GM23338 (cell line): ENCODE measurements at regions not wholly inside any gene's neighbourhood (a gene's known extent, or its start where the extent isn't known, plus 50 kb on each side); places are given as distances from the start of the nearest gene placed in this dataset.

Experiments used
- ATAC-seq: fragments of 200-7000 bp; cut with Tn5 transposase; 3 replicates; pipeline ENCODE4 v1.9.1; 2020
- DNase-seq: peaks from one replicate; pipeline ENCODE4 v3.0.0-alpha.2; 2015; ENCODE audit warnings: low spot score
- H2AFZ ChIP-seq: fragments of 200-600 bp; sonication (generic); 2 replicates; pipeline ENCODE4 v1.8.0; 2016; ENCODE audit warnings: antibody characterized with exemption, mild to moderate bottlenecking, moderate library complexity
- H3F3A ChIP-seq: fragments of 200-600 bp; sonication (generic); replicated peaks from 2 replicates; pipeline ENCODE4 v1.8.0; 2017; ENCODE audit warnings: antibody characterized with exemption, mixed run types, low read depth
- H3K27ac ChIP-seq: fragments of 200-600 bp; sonication (generic); 2 replicates; pipeline ENCODE4 v1.6.1; 2016; ENCODE audit warnings: low read depth
- H3K27me3 ChIP-seq: fragments of 200-600 bp; sonication (generic); 2 replicates; pipeline ENCODE4 v1.8.0; 2016; ENCODE audit warnings: mild to moderate bottlenecking, mixed run types, moderate library complexity; ENCODE audit not compliant: insufficient read depth
- H3K36me3 ChIP-seq: fragments of 200-600 bp; sonication (generic); 2 replicates; pipeline ENCODE4 v1.8.0; 2016; ENCODE audit warnings: mild to moderate bottlenecking; ENCODE audit not compliant: insufficient read depth
- H3K4me1 ChIP-seq: fragments of 200-600 bp; sonication (generic); 2 replicates; pipeline ENCODE4 v1.8.0; 2016; ENCODE audit warnings: mild to moderate bottlenecking, moderate library complexity; ENCODE audit not compliant: insufficient read depth
- H3K4me2 ChIP-seq: fragments of 200-600 bp; sonication (generic); 2 replicates; pipeline ENCODE4 v1.7.1; 2017; ENCODE audit warnings: mixed run types
- H3K4me3 ChIP-seq: fragments of 200-600 bp; sonication (generic); 2 replicates; pipeline ENCODE4 v1.6.1; 2016; ENCODE audit warnings: mixed run types
- H3K79me2 ChIP-seq: fragments of 200-600 bp; sonication (generic); replicated peaks from 2 replicates; pipeline ENCODE4 v1.8.0; 2017; ENCODE audit warnings: mild to moderate bottlenecking; ENCODE audit not compliant: insufficient read depth
- H3K9me2 ChIP-seq: fragments of 200-600 bp; sonication (generic); 2 replicates; pipeline ENCODE4 v1.8.0; 2017; ENCODE audit not compliant: insufficient read depth
- H4K20me1 ChIP-seq: fragments of 200-600 bp; sonication (generic); replicated peaks from 2 replicates; pipeline ENCODE4 v1.8.0; 2017; ENCODE audit warnings: mild to moderate bottlenecking; ENCODE audit not compliant: insufficient read depth
- H3K27ac Mint-ChIP-seq: 2 replicates; pipeline ENCODE4 v1.8.0; 2020; ENCODE audit warnings: inconsistent platforms, mild to moderate bottlenecking, moderate library complexity, mixed read lengths
- H3K27me3 Mint-ChIP-seq: 3 replicates; pipeline ENCODE4 v1.8.0; 2022; ENCODE audit warnings: low read depth, mild to moderate bottlenecking, moderate library complexity, mixed read lengths, inconsistent platforms; ENCODE audit not compliant: insufficient read depth, poor library complexity
- H3K36me3 Mint-ChIP-seq: 3 replicates; pipeline ENCODE4 v1.8.0; 2021; ENCODE audit warnings: low read depth, mild to moderate bottlenecking, inconsistent platforms, moderate library complexity, mixed read lengths
- H3K4me1 Mint-ChIP-seq: 3 replicates; pipeline ENCODE4 v1.8.0; 2020; ENCODE audit warnings: mild to moderate bottlenecking, inconsistent platforms, mixed read lengths
- H3K4me3 Mint-ChIP-seq: 3 replicates; pipeline ENCODE4 v1.8.0; 2021; ENCODE audit warnings: moderate library complexity, mild to moderate bottlenecking, inconsistent platforms, mixed read lengths
- H3K9me3 Mint-ChIP-seq: 3 replicates; pipeline ENCODE4 v1.8.0; 2020; ENCODE audit warnings: moderate library complexity, mild to moderate bottlenecking, inconsistent platforms, mixed read lengths
- CREB1 ChIP-seq: fragments of 250-450 bp; sonication (Bioruptor Pico); IDR thresholded peaks from 2 replicates; pipeline ENCODE4 v1.5.0; 2020; ENCODE audit warnings: low read depth, mild to moderate bottlenecking, moderate library complexity
- ETS1 ChIP-seq: IDR thresholded peaks from 2 replicates; pipeline ENCODE4 v1.6.1; 2016; ENCODE audit warnings: antibody characterized with exemption
- EZH2 ChIP-seq: fragments of 200-600 bp; sonication (generic); IDR thresholded peaks from one replicate; pipeline ENCODE4 v1.8.0; 2017; ENCODE audit warnings: antibody characterized with exemption, mild to moderate bottlenecking, low read depth; ENCODE audit not compliant: unreplicated experiment
- EZH2phosphoT487 ChIP-seq: fragments of 200-600 bp; sonication (generic); IDR thresholded peaks from one replicate; pipeline ENCODE4 v1.8.1; 2018; ENCODE audit warnings: antibody characterized with exemption; ENCODE audit not compliant: unreplicated experiment
- JUNB ChIP-seq: IDR thresholded peaks from one replicate; pipeline ENCODE4 v1.6.1; 2016; ENCODE audit warnings: antibody characterized with exemption; ENCODE audit not compliant: unreplicated experiment
- NANOG ChIP-seq: IDR thresholded peaks from 2 replicates; pipeline ENCODE4 v1.6.1; 2016; ENCODE audit warnings: antibody characterized with exemption, borderline replicate concordance
- REST ChIP-seq: IDR thresholded peaks from one replicate; pipeline ENCODE4 v1.6.1; 2018; ENCODE audit warnings: antibody characterized with exemption; ENCODE audit not compliant: unreplicated experiment
- STAT1 ChIP-seq: IDR thresholded peaks from one replicate; pipeline ENCODE4 v1.6.1; 2016; ENCODE audit warnings: antibody characterized with exemption; ENCODE audit not compliant: unreplicated experiment
- ZNF114 ChIP-seq: fragments of 250-450 bp; sonication (Bioruptor Pico); IDR thresholded peaks from 2 replicates; pipeline ENCODE4 v1.5.0; 2020; ENCODE audit warnings: mild to moderate bottlenecking, moderate library complexity
- ZNF331 ChIP-seq: fragments of 250-450 bp; sonication (Bioruptor Pico); IDR thresholded peaks from 2 replicates; pipeline ENCODE4 v1.5.0; 2020; ENCODE audit warnings: low read depth, mild to moderate bottlenecking, moderate library complexity
- ZNF462 ChIP-seq: fragments of 250-450 bp; sonication (Bioruptor Pico); IDR thresholded peaks from 2 replicates; pipeline ENCODE4 v1.5.0; 2020; ENCODE audit warnings: mild to moderate bottlenecking, moderate library complexity
- TF ChIP-seq, protein P1 (sequence below), 2 experiments: fragments of 200-600 bp in 1 of 2; sonication (generic) in 1 of 2; conservative IDR thresholded peaks; 2 replicates each; pipeline versions ENCODE4 v1.5.1 to v1.6.1; 2016 to 2017; ENCODE audit warnings: antibody characterized with exemption in 2 of 2, low read depth in 2 of 2, mild to moderate bottlenecking in 2 of 2, moderate library complexity in 1 of 2

GRCh38 chrX:56099271-56099670, 132.9 kb upstream of the KLF8 start (continued):
- no peak for TF ChIP-seq ETS1
- TF ChIP-seq ZNF114 (CRISPR knock-in tag) = no peak

GRCh38 chrX:56107320-56107719, 124.8 kb upstream of the KLF8 start:
- Histone ChIP-seq H3F3A (no peaks in the 10 kb centered on the region), H4K20me1 (no peaks in the 10 kb centered on the region), H3K4me3 (no peak overlapping the region), H3K4me2 (no peak overlapping the region), H3K9me2 (no peaks in the 10 kb centered on the region), H3K79me2 (no peaks in the 10 kb centered on the region), H3K27me3 (no peaks in the 10 kb centered on the region), H2AFZ (no peak overlapping the region), H3K36me3 (no peaks in the 10 kb centered on the region), H3K27ac (no peak overlapping the region), H3K4me1 (no peaks in the 10 kb centered on the region)
- ATAC-seq = no peak
- Mint-ChIP-seq H3K4me3 (no peak overlapping the region), H3K27ac (no peak overlapping the region), H3K27me3 (no peaks in the 10 kb centered on the region), H3K4me1 (no peaks in the 10 kb centered on the region), H3K9me3 (no peaks in the 10 kb centered on the region), H3K36me3 (no peaks in the 10 kb centered on the region)
- no peak for DNase-seq
- TF ChIP-seq EZH2phosphoT487 (no peak), REST (no peak), ZNF462 (no peak), NANOG (no peak), ZNF331 (no peak), CREB1 (CRISPR knock-in tag) (no peak), ETS1 (no peak), ZNF114 (CRISPR knock-in tag) (no peak), EZH2 (no peak), JUNB (no peak), STAT1 (no peak)
- TF ChIP-seq, protein P1, sequence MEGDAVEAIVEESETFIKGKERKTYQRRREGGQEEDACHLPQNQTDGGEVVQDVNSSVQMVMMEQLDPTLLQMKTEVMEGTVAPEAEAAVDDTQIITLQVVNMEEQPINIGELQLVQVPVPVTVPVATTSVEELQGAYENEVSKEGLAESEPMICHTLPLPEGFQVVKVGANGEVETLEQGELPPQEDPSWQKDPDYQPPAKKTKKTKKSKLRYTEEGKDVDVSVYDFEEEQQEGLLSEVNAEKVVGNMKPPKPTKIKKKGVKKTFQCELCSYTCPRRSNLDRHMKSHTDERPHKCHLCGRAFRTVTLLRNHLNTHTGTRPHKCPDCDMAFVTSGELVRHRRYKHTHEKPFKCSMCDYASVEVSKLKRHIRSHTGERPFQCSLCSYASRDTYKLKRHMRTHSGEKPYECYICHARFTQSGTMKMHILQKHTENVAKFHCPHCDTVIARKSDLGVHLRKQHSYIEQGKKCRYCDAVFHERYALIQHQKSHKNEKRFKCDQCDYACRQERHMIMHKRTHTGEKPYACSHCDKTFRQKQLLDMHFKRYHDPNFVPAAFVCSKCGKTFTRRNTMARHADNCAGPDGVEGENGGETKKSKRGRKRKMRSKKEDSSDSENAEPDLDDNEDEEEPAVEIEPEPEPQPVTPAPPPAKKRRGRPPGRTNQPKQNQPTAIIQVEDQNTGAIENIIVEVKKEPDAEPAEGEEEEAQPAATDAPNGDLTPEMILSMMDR (conservative IDR thresholded peaks at IDR 0.05; ENCODE audit: low read depth in 2 of 2) = no peak
